B cell (primary cell): ENCODE measurements at regions not wholly inside any gene's neighbourhood (a gene's known extent, or its start where the extent isn't known, plus 50 kb on each side); places are given as distances from the start of the nearest gene placed in this dataset.

Source experiments
- EZH2 ChIP-seq: IDR thresholded peaks from 2 replicates; pipeline ENCODE4 v1.6.1; 2012; ENCODE audit warnings: borderline replicate concordance, low read depth, mild to moderate bottlenecking, moderate library complexity, low read length; ENCODE audit not compliant: insufficient read depth, poor library complexity, severe bottlenecking
- TF ChIP-seq, protein P1 (sequence below): fragments of 200-600 bp; IDR thresholded peaks from one replicate; pipeline ENCODE4 v1.8.0; 2022; ENCODE audit warnings: antibody characterized with exemption, mild to moderate bottlenecking

DNA sequence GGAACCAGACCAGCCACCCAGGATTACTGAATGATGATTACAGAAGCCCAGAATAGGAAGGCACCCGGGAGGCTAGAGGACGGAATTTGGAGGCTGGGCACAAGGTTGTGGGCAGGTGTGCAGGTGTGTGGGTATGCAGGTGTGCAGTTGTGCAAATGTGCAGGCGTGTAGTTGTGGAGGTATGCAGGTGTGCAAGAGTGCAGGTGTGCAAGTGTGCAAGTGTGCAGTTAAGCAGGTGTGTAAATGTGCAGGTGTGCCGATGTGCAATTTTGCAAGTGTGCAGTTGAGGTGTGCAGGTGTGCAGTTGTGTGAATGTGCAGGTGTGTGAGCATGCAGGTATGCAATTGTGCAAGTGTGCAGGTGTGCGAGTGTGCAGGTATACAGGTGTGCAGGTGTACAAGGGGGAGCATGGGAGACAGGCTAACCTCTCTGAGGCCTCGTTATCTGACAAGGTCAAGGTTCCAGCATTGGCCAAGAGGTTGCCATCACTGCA is 131.8 kb downstream of the KCTD15 start:
- TF ChIP-seq, protein P1, sequence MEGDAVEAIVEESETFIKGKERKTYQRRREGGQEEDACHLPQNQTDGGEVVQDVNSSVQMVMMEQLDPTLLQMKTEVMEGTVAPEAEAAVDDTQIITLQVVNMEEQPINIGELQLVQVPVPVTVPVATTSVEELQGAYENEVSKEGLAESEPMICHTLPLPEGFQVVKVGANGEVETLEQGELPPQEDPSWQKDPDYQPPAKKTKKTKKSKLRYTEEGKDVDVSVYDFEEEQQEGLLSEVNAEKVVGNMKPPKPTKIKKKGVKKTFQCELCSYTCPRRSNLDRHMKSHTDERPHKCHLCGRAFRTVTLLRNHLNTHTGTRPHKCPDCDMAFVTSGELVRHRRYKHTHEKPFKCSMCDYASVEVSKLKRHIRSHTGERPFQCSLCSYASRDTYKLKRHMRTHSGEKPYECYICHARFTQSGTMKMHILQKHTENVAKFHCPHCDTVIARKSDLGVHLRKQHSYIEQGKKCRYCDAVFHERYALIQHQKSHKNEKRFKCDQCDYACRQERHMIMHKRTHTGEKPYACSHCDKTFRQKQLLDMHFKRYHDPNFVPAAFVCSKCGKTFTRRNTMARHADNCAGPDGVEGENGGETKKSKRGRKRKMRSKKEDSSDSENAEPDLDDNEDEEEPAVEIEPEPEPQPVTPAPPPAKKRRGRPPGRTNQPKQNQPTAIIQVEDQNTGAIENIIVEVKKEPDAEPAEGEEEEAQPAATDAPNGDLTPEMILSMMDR = no peak
- no peak for TF ChIP-seq EZH2
